ENCODE measurements at regions not wholly inside any gene's neighbourhood (a gene's known extent, or its start where the extent isn't known, plus 50 kb on each side); places are given as distances from the start of the nearest gene placed in this dataset.

GRCh38 chr13:84132491-84132890 is 250.2 kb upstream of the SLITRK1 start:
- no peak for TF ChIP-seq POLR2A (IDR thresholded peaks at IDR 0.05)
- TF ChIP-seq CTCF (IDR thresholded peaks at IDR 0.05): no peak
- no peak for TF ChIP-seq EP300 (IDR thresholded peaks at IDR 0.05)

All from tibial nerve (tissue), 4 donors.